ENCODE measurements at regions not wholly inside any gene's neighbourhood (a gene's known extent, or its start where the extent isn't known, plus 50 kb on each side); places are given as distances from the start of the nearest gene placed in this dataset.

DNA sequence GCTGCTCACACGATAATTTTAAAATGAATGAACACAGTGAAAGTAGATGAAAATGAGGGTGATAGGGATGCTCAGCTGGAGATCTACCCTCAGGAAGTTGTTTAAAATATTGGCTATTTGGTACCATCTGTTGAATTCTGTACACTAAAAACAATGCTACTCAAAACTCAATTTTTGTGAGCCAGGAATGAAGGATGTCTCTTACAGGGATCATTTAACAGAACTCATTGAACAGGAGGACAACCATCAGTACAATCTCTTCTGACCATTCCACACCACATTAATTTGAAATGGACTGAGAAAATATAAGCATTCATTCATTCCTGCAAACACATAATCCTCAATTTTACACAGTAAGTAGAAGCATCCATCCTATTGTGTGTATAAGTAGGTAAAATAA lies 1355.1 kb upstream of the CRIM1 start:
- no peak for TF ChIP-seq MYNN (tag by site-specific recombination; IDR thresholded peaks at IDR 0.05; ENCODE audit: borderline replicate concordance)
- TF ChIP-seq ZBTB44 (tag by site-specific recombination; IDR thresholded peaks at IDR 0.05): no peak
- TF ChIP-seq, protein P1, sequence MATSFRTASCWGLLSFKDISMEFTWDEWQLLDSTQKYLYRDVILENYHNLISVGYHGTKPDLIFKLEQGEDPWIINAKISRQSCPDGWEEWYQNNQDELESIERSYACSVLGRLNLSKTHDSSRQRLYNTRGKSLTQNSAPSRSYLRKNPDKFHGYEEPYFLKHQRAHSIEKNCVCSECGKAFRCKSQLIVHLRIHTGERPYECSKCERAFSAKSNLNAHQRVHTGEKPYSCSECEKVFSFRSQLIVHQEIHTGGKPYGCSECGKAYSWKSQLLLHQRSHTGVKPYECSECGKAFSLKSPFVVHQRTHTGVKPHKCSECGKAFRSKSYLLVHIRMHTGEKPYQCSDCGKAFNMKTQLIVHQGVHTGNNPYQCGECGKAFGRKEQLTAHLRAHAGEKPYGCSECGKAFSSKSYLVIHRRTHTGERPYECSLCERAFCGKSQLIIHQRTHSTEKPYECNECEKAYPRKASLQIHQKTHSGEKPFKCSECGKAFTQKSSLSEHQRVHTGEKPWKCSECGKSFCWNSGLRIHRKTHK (tag by site-specific recombination; IDR thresholded peaks at IDR 0.05): no peak
- TF ChIP-seq ZNF561 (tag by site-specific recombination; IDR thresholded peaks at IDR 0.05; ENCODE audit: borderline replicate concordance): no peak
- TF ChIP-seq HOXC10 (CRISPR knock-in tag; IDR thresholded peaks at IDR 0.05): no peak
- TF ChIP-seq, protein P2, sequence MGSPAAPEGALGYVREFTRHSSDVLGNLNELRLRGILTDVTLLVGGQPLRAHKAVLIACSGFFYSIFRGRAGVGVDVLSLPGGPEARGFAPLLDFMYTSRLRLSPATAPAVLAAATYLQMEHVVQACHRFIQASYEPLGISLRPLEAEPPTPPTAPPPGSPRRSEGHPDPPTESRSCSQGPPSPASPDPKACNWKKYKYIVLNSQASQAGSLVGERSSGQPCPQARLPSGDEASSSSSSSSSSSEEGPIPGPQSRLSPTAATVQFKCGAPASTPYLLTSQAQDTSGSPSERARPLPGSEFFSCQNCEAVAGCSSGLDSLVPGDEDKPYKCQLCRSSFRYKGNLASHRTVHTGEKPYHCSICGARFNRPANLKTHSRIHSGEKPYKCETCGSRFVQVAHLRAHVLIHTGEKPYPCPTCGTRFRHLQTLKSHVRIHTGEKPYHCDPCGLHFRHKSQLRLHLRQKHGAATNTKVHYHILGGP (tag by site-specific recombination; IDR thresholded peaks at IDR 0.05): no peak
- TF ChIP-seq SALL2 (tag by site-specific recombination; IDR thresholded peaks at IDR 0.05; ENCODE audit: borderline replicate concordance): no peak
- no peak for TF ChIP-seq ZSCAN5A (tag by site-specific recombination; IDR thresholded peaks at IDR 0.05)
- no peak for TF ChIP-seq ZBTB26 (tag by site-specific recombination; optimal IDR thresholded peaks at IDR 0.05)
- TF ChIP-seq ZBTB20 (tag by site-specific recombination; IDR thresholded peaks at IDR 0.05): no peak
- no peak for TF ChIP-seq PBX3 (CRISPR knock-in tag; IDR thresholded peaks at IDR 0.05)

All from HEK293 (cell line).